ENCODE measurements at regions not wholly inside any gene's neighbourhood (a gene's known extent, or its start where the extent isn't known, plus 50 kb on each side); places are given as distances from the start of the nearest gene placed in this dataset.
"Not testable (repeated sequence)": the region's sequence is repeated elsewhere in the genome, so short reads cannot be mapped to it uniquely, and the experiment has no call there.

DNA sequence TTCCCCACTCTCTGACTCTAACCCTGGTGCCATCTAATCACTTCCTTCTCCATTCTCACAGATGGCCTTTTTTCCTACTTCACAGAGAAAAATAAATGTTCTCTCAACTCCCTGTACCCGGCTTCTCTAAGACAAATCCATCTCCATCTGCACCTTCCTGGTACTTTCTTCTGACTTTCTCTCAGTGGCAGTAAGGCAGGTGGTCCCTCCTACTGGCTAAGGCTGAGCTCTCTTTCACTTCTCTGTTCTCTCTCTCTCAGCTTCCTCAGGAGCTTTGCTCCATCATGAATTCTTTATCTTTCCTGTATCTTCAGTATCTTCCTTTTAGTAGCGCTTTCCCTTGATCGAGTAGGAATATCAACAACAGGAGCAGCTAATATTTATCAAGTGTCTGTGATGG is 421.6 kb downstream of the TMEM135 start:
- intact Hi-C loops (cut with micrococcal nuclease), result no loop called here
- CTCF ChIA-PET, result no interaction called here
- no peaks in the 10 kb centered on the region for H3K4me1 Mint-ChIP-seq (ENCODE audit: low read depth)
- no peaks in the 10 kb centered on the region for H3K9me3 Mint-ChIP-seq
- H3K27ac Mint-ChIP-seq, result no peak overlapping the region
- no peak overlapping the region for H3K4me3 Mint-ChIP-seq
- DNase-seq, result no peak
- no peaks in the 10 kb centered on the region for H3K36me3 Mint-ChIP-seq (ENCODE audit: low read depth)
- H3K27me3 Mint-ChIP-seq (ENCODE audit: low read depth), result peaks cover 2% of the 10 kb centered on the region

DNA sequence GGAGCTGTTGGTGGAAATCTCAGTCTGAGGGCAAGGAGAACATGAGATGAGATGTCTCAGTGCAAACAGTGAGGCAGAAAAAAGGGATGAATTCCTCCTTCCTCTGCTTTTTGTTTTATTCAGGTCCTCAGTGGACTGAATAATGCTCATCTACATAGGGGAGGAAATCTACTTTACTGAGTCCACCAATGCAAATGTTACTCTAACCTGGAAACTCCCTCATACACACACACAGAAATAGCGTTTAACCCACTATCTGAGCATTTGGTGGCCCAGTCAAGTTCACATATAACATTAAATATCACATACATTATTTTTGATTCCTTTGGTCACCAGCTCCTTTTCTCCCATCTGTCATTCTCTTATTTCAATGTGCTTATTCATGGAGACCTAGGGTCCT is 418.8 kb downstream of the TMEM135 start:
- no peaks in the 10 kb centered on the region for H3K9me3 Mint-ChIP-seq
- intact Hi-C loops (cut with micrococcal nuclease), result no loop called here
- H3K27me3 Mint-ChIP-seq (ENCODE audit: low read depth), result no peaks in the 10 kb centered on the region
- CTCF ChIA-PET, result no interaction called here
- no peaks in the 10 kb centered on the region for H3K4me1 Mint-ChIP-seq (ENCODE audit: low read depth)
- no peak for DNase-seq
- H3K36me3 Mint-ChIP-seq (ENCODE audit: low read depth), result no peaks in the 10 kb centered on the region
- no peak overlapping the region for H3K27ac Mint-ChIP-seq
- no peak overlapping the region for H3K4me3 Mint-ChIP-seq

DNA sequence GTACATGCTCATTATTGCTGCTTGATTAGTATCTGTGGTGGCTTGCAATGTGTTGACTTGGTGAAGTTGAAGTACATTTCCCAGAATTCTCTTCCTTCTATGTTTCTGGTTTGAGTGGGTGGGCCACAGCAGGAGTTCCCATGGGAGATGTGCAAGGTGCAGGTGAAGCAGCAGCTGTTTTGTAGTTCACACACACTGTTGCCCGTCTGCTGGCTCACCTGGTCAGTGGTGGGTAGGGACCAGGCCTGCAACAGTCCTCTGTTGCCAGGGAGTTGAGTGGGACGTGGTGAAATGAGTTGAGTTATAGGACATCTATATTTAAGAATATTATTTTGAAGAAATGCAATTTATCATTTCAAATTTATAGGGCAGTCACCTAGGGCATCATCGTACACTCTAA is 417.4 kb downstream of the TMEM135 start:
- H3K4me1 Mint-ChIP-seq (ENCODE audit: low read depth), result no peaks in the 10 kb centered on the region
- intact Hi-C loops (cut with micrococcal nuclease), result no loop called here
- no peaks in the 10 kb centered on the region for H3K36me3 Mint-ChIP-seq (ENCODE audit: low read depth)
- no peaks in the 10 kb centered on the region for H3K27me3 Mint-ChIP-seq (ENCODE audit: low read depth)
- no peaks in the 10 kb centered on the region for H3K9me3 Mint-ChIP-seq
- CTCF ChIA-PET, result no interaction called here
- no peak overlapping the region for H3K4me3 Mint-ChIP-seq
- H3K27ac Mint-ChIP-seq, result no peak overlapping the region
- DNase-seq, result no peak

DNA sequence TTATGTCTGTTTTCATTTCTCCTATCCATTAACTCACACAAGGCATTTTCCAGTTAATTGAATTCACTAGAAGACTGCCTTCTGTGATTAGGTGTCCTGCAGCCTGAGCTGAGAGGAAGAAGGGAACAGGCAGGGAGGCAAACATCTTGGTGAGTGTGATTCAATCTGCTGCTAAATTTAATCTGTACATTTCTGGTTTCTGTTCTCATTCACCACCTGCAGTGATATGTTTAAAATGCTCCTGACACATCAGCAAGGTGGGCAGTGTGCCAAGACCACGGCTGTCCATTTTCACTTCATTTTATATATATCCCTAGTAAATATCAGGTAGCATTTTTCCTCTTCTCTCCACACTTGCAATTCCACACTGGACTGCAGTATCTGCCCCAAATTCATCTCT is 416.5 kb downstream of the TMEM135 start:
- no peaks in the 10 kb centered on the region for H3K36me3 Mint-ChIP-seq (ENCODE audit: low read depth)
- no peak overlapping the region for H3K27ac Mint-ChIP-seq
- no peaks in the 10 kb centered on the region for H3K9me3 Mint-ChIP-seq
- H3K27me3 Mint-ChIP-seq (ENCODE audit: low read depth), result no peaks in the 10 kb centered on the region
- DNase-seq, result no peak
- intact Hi-C loops (cut with micrococcal nuclease), result no loop called here
- H3K4me3 Mint-ChIP-seq, result no peak overlapping the region
- CTCF ChIA-PET, result no interaction called here
- H3K4me1 Mint-ChIP-seq (ENCODE audit: low read depth), result no peaks in the 10 kb centered on the region

DNA sequence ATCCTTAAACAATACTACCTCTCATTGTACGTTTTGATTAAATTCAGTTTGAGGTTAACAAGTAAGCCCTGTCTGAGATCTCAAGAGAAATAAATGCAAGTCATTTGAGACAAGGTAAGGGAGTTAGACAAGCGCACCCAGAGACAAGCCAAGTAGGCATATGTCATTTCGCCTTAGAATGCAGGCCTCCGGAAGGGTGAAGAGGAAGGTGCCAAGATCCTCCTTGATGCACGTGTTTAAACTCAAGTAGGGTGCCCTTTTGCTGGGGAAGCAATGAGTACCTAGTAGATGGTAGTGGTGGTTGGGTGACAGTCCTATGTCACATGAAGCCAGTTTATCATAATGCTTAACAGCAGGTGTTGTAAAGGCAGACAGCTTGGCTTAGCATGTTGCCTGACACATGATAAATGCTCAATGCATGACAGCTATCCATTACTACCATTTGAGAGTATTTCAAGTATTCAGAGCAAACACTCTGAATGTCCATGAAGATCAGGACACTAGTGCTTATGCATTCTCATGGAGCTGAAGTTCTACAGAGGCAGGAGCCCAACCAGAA is 415.9 kb downstream of the TMEM135 start:
- CTCF ChIA-PET, result no interaction called here
- no peak for DNase-seq
- intact Hi-C loops (cut with micrococcal nuclease), result no loop called here
- Mint-ChIP-seq H3K4me1 (ENCODE audit: low read depth) (no peaks in the 10 kb centered on the region), H3K27me3 (ENCODE audit: low read depth) (peaks cover under 1% of the 10 kb centered on the region), H3K27ac (no peak overlapping the region), H3K36me3 (ENCODE audit: low read depth) (no peaks in the 10 kb centered on the region), H3K9me3 (no peaks in the 10 kb centered on the region), H3K4me3 (no peak overlapping the region)

DNA sequence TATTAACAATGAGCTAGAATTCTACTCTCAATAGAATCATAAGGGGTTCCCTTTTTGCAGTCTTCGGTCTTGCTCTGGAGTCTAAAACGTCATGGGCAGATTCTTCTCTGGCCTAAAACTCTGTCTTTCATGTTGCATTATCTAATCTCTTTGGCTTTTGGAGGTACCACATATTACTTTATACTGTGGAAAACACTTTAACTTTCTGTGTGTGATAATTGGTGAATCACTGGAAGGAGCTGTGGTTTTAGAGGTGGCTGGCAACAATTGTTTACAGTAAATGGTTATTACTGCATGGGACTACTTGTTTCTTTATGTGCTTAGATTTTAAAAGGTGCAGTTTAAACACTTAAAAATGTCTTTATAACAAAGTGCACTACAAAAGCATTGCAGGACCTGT is 414.3 kb downstream of the TMEM135 start:
- H3K36me3 Mint-ChIP-seq (ENCODE audit: low read depth); H3K27me3 Mint-ChIP-seq (ENCODE audit: low read depth); intact Hi-C loops (cut with micrococcal nuclease); H3K4me1 Mint-ChIP-seq (ENCODE audit: low read depth); CTCF ChIA-PET; H3K9me3 Mint-ChIP-seq; H3K27ac Mint-ChIP-seq; H3K4me3 Mint-ChIP-seq; DNase-seq: not testable (repeated sequence)

DNA sequence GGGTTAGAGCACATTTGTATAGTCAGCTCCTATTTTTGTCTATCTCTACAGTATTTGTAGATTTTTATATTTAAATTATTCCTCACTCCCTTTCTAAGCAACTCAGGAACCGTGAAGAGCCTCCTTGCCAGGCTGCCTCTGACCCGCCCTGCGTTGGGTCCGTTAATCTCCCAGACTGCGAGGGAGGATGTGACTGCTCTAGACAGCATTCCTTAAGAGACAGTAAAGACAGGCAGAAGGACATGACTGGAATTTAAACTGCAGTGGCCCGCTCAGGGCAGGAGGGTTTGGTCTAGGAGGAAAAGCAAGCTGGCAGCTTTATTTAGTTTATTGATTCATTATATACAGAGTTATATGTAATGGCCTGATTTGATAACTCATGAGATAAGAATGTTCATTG is 413.7 kb downstream of the TMEM135 start:
- Mint-ChIP-seq H3K4me1 (ENCODE audit: low read depth) (no peaks in the 10 kb centered on the region), H3K4me3 (no peak overlapping the region), H3K36me3 (ENCODE audit: low read depth) (no peaks in the 10 kb centered on the region), H3K27ac (no peak overlapping the region), H3K9me3 (no peaks in the 10 kb centered on the region), H3K27me3 (ENCODE audit: low read depth) (peaks cover 3% of the 10 kb centered on the region)
- intact Hi-C loops (cut with micrococcal nuclease), result no loop called here
- CTCF ChIA-PET, result no interaction called here
- no peak for DNase-seq

DNA sequence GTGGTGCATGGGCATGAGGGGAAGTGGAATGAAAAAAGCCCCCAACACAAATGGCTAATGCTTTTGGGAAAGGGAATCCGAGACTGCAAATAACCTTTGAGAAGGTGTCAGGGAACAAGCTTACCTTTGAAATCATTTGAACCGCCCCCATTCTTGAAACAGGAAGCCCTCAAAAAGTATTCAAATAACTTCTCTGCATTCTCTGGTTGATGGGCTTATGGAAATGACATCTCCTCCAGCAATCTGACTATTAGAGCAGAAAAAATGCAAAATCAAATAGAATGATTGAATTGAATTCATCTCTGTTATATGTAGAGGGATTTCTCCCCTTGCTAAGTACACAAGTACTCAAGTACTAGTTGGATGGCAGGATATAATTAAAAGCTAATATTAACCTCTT is 409.9 kb downstream of the TMEM135 start:
- H3K9me3 Mint-ChIP-seq, result no peaks in the 10 kb centered on the region
- H3K4me3 Mint-ChIP-seq, result no peak overlapping the region
- CTCF ChIA-PET, result no interaction called here
- no peaks in the 10 kb centered on the region for H3K36me3 Mint-ChIP-seq (ENCODE audit: low read depth)
- no peak for DNase-seq
- intact Hi-C loops (cut with micrococcal nuclease), result no loop called here
- H3K27ac Mint-ChIP-seq, result no peak overlapping the region
- H3K27me3 Mint-ChIP-seq (ENCODE audit: low read depth), result peaks cover 7% of the 10 kb centered on the region
- no peaks in the 10 kb centered on the region for H3K4me1 Mint-ChIP-seq (ENCODE audit: low read depth)

DNA sequence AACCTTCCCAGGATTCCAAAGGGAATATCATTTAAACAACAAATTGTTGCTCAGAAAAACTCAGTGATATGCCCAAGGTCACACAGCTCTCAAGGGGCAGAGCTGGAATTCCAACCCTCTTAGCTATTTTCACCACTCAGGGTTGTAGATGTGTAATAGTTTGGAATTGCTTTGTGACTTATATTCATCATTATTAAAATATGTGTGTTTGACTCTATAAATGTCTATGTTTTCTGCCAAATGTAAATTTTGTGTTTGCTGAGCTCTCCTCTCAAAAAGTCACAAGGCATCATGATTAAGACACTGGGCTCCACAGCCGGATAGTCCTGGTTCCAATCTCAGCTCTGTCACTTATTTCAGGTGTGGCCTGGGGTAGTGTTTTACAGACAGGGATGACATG is 407.3 kb downstream of the TMEM135 start:
- intact Hi-C loops (cut with micrococcal nuclease), result no loop called here
- Mint-ChIP-seq H3K27me3 (ENCODE audit: low read depth) (peaks cover 7% of the 10 kb centered on the region), H3K36me3 (ENCODE audit: low read depth) (no peaks in the 10 kb centered on the region), H3K4me1 (ENCODE audit: low read depth) (no peaks in the 10 kb centered on the region), H3K27ac (no peak overlapping the region), H3K9me3 (no peaks in the 10 kb centered on the region), H3K4me3 (no peak overlapping the region)
- CTCF ChIA-PET, result no interaction called here
- no peak for DNase-seq

DNA sequence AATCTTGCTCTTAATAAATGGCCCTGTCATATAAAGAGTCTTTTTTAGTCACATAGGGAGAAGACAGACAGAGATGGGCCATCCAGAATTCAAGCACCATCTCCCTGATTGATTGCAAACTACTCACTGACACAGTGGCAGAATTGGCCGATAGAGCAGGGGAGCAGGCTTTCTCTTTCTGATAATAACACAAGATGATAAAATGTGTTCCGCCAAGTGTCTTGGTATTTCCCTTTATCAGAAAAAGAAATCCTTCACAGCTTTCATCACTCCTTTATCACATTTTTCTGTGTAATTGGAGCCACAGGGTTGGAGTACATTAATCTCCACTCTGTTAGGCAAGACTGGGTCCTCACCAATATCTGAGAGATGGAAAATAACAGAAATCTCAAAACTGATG is 406.0 kb downstream of the TMEM135 start:
- peaks cover 7% of the 10 kb centered on the region for H3K27me3 Mint-ChIP-seq (ENCODE audit: low read depth)
- no peaks in the 10 kb centered on the region for H3K4me1 Mint-ChIP-seq (ENCODE audit: low read depth)
- intact Hi-C loops (cut with micrococcal nuclease), result no loop called here
- H3K4me3 Mint-ChIP-seq, result no peak overlapping the region
- H3K9me3 Mint-ChIP-seq, result no peaks in the 10 kb centered on the region
- DNase-seq, result no peak
- CTCF ChIA-PET, result no interaction called here
- H3K36me3 Mint-ChIP-seq (ENCODE audit: low read depth), result no peaks in the 10 kb centered on the region
- H3K27ac Mint-ChIP-seq, result no peak overlapping the region

DNA sequence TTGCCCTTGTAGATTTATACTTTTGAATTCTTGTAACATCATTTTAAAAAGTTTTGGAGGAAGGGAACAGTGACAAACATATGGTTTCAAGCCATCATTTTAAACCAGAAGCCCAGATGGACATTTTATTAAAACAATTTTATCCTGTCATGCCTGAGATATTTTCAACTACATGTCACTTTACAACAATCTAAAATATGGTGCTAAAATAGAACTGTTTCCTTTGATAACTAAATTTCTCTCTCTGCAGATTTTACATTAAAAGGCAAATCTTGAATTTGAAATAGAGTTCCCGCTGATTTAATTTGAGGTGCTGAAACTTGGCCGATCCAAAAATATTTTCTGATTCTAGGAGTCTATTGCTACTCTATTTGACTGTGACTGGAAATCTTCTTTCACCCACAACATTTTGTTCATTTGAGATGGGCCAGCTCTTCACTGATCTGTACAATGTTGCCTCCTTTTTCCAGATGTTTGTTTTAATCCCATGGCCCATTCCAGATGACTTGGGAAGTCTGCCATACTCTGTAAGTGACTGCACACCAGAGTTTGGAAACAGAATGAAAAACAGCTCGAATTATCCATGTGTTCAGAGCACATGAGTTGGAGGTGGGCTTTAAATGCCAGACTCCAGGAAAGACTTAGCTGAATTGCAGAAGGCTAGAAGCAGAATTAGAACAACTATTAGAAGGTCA is 402.5 kb downstream of the TMEM135 start:
- H3K4me1 Mint-ChIP-seq (ENCODE audit: low read depth), result no peaks in the 10 kb centered on the region
- CTCF ChIA-PET, result interaction anchor here (0.6 to 0.7 kb wide), 2 partner anchors 10 to 18 kb away, joined by 3 read pairs; no protein-coding TSS in a partner anchor
- H3K27ac Mint-ChIP-seq, result no peak overlapping the region
- H3K36me3 Mint-ChIP-seq (ENCODE audit: low read depth), result no peaks in the 10 kb centered on the region
- H3K27me3 Mint-ChIP-seq (ENCODE audit: low read depth), result peaks cover 4% of the 10 kb centered on the region
- H3K4me3 Mint-ChIP-seq, result no peak overlapping the region
- no peaks in the 10 kb centered on the region for H3K9me3 Mint-ChIP-seq
- no peak for DNase-seq
- intact Hi-C loops (cut with micrococcal nuclease), result no loop called here

DNA sequence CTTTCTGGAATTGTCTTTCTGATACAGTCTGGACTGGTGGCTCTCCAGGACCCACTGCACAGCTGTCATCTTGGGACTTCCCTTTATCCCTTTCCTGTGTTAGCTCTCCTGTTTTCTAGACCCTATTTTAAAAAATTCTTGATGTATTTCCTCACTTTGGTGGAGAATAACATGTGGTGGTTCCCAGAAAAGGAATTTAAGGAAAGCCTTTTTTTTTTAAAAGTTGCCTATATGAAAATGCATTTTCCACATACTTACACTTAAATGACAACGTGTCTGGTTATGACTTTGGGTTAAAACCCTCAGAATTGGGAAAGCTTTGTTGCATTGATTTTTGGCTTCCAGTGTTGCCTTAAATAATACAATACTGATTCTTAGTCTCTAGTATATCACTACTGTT is 400.7 kb downstream of the TMEM135 start:
- Mint-ChIP-seq H3K27me3 (ENCODE audit: low read depth) (peaks cover 1% of the 10 kb centered on the region), H3K4me1 (ENCODE audit: low read depth) (no peaks in the 10 kb centered on the region), H3K4me3 (no peak overlapping the region), H3K27ac (no peak overlapping the region), H3K36me3 (ENCODE audit: low read depth) (no peaks in the 10 kb centered on the region), H3K9me3 (no peaks in the 10 kb centered on the region)
- DNase-seq, result no peak
- intact Hi-C loops (cut with micrococcal nuclease), result no loop called here
- CTCF ChIA-PET, result no interaction called here

DNA sequence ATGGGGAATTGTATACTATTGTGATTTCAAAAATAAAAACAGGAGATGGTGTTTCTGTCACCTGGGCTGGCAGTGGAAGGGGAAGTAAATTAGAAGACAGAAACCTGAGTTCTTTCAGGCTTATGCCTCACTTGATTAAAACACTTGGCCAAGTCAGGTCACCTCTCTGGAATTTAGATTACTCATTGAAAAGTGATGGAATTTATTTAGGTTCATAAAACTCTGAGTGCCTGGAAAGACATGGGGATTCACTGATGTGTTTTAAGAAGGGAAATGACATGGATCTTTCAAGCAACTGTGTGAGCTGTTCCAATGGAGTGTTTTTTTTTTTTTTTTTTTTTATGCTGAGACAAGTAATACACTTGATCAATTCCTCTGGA is 400.1 kb downstream of the TMEM135 start:
- DNase-seq, result no peak
- no peaks in the 10 kb centered on the region for H3K9me3 Mint-ChIP-seq
- no peaks in the 10 kb centered on the region for H3K36me3 Mint-ChIP-seq (ENCODE audit: low read depth)
- CTCF ChIA-PET, result no interaction called here
- H3K4me3 Mint-ChIP-seq, result no peak overlapping the region
- intact Hi-C loops (cut with micrococcal nuclease), result no loop called here
- no peak overlapping the region for H3K27ac Mint-ChIP-seq
- no peaks in the 10 kb centered on the region for H3K27me3 Mint-ChIP-seq (ENCODE audit: low read depth)
- no peaks in the 10 kb centered on the region for H3K4me1 Mint-ChIP-seq (ENCODE audit: low read depth)
